NCI-H524 treated with DMSO at 0.1 percent for 48 hours (cell line): ENCODE measurements at regions not wholly inside any gene's neighbourhood (a gene's known extent, or its start where the extent isn't known, plus 50 kb on each side); places are given as distances from the start of the nearest gene placed in this dataset.

Experiments
- DNase-seq: peaks from one replicate; lab custom pipeline; 2025; lab: John Stamatoyannopoulos, UW

- no peak for DNase-seq
Observed at GRCh38 chr16:80040413-80040812, 439.9 kb upstream of the MAF start.

DNA sequence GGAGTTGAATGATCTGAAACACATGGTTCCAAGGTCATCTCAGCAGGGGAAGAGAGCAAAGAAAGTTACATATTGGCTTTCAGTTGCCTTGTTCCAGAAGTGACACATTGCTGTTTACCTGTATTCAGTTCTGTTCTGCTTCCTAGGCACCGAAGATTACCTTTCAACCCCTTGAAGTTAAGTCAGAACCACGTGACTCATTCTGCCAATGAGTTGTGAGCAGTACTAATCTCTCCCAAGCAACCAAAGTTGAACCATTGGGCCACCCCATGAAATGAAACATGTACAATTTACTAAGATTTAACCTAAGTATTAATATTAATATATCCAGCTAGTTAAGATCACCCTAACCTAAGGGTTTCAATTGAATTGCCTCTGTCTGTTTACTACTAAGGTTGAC, 439.2 kb upstream of the MAF start:
- no peak for DNase-seq

DNA sequence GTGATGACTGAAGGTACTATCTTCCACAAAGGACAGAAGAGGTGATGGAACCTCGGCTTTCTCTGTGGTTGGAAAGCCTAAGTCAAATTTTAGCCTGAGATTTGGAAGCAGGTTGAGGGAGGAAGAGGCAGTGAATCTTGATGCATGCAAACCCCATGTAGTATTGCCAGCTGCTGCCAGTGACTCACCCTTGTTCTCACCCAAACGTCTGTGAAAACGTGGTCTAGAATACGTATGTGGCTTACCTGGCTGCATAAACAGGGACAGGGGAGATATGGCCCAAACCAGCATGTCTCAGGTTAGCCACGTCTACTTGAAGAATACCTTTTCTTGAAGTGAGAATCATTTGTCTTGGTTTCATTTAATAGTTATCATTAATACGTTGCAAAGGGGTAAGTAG, 438.0 kb upstream of the MAF start:
- no peak for DNase-seq

DNA sequence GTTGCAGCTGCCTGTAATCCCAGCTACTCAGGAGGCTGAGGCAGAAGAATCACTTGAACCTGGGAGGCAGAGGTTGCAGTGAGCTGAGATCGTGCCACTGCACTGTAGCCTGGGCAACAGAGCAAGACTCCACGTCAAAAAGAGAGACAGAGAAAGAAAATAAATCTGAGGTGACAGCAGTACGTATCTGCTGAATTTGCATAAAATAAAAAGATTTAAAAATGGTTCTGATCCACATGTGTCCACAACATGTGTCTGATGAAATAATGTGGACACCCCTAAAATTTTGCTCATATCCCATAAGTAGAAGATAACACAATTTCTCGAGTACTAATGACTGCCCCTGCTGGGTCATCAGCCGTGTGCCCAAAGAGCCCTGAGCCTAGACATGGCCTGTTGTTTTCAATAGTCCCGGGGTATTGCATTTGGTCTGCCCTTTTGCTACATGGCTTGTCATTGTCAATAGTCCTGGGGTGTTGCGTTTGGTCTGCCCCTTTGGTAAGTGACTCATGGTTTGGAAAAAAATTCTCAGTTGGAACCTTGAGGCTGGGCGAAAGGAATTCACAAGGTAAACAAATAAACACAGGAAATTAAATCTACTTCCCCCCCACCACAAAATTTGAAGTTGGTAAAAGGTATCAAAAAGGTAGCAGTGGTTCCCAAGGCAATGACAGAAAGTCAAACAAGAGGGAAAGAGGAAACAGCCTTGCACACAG, 434.6 kb upstream of the MAF start:
- DNase-seq = no peak

- DNase-seq = no peak
Observed at GRCh38 chr16:80034469-80034826, 433.9 kb upstream of the MAF start.

GRCh38 chr16:80033783-80034468, 433.4 kb upstream of the MAF start:
- DNase-seq = no peak

GRCh38 chr16:80029761-80030481, 429.4 kb upstream of the MAF start:
- DNase-seq = no peak

GRCh38 chr16:80029381-80029630, 428.8 kb upstream of the MAF start:
- no peak for DNase-seq

- no peak for DNase-seq
Observed at GRCh38 chr16:80028581-80029380, 428.2 kb upstream of the MAF start.

GRCh38 chr16:80027007-80027965, 426.7 kb upstream of the MAF start:
- no peak for DNase-seq

DNA sequence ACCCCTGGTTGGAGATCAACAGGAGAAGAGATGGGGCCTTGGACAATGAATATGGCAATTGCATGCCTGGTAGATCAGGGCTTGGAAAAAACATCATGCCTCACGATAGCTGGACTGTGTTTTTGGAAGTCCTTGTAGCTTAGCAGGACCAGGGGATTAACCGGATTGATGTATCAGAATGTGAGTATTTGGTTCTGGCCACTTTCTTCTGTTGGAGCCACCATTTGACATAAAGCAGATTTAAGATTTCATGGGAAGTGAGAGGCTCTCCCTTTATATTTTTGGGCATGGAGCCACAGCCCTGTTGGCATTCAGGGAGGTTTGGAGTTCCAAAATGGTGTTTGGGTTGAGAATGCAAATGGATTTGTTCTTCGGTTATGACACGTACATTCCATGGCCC, 424.7 kb upstream of the MAF start:
- DNase-seq = no peak

DNA sequence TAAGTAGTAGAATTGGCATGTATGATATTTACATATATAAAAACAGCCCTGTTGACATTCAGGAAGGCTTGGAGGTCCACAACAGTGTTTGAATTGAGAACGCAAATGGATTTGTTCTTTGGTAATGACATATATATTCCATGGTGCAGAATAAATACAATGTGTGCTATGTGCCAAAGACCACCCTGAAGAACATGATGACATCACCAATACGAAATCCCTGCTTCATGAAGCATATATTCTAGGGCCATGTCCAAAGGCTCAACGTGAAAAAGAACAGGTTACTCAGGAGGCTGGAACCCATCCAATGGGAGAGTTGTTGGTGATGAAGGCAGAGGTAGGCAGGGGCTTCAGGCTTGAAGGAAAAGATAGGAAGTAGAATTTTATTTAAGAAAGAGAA, 423.9 kb upstream of the MAF start:
- DNase-seq = no peak

DNA sequence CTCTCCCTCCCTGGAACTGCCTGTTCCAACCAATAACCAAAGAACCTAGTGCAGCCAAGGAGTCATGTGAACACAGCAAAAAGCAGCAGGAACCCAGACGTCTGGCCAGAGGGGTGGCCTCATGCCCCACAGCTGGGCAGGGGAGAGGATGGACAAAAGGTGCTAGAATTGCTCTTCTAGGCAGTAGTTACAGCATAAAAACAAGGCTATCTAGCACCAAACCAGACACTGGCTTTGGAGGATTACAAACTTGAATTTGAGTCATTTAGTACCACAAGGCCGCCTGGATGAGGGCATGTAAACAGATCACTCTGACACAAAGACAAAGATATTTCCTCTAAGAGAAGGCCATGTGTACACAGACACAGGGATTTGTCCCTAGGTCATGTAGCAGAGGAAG, 423.3 kb upstream of the MAF start:
- no peak for DNase-seq

GRCh38 chr16:80019395-80019794, 418.9 kb upstream of the MAF start:
- DNase-seq = no peak

DNA sequence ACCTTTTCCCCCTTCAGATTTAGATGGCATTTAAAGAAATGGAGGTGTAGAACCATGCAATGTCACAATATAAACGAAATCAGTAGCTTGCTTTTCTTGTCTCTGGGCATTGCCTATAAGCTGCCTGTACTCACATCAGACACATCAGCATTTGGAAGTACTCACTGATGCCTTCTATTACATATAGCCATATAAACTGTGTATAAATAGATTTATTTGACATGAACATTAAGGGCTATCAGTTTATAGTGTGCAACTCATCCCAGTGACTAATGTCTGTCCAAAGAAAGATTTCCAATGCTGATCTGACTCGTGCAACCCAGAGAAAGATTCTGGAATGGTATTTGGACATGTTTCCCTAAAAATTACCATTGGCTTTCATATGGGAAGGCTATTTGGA, 417.9 kb upstream of the MAF start:
- DNase-seq = no peak

DNA sequence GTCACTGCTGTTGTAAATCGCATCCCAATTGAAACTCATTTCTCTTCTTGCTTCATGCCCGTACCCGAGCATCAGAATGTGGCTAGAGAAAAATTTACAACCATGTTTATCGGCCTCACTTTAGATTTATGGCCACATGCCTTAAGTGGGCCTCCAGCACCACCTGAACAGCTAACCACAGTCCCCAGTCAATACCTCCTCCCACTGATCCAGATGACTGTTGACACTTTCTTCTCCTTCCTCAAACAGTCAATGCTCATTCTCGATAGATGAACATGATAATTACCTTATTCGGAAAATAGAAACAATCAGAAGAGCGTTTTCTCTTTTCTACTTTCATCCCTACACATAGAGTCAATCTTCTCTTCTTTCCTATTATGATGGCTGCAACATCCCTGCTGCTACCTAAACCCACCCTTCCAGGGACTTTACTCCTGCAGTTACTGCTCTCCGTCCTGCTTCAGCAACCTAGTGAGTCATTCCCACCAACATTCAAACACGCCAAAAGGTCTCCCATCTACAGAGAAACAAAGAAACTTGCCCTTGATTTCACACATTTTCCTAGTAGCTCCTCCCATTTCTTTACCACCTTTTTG, 416.3 kb upstream of the MAF start:
- DNase-seq = no peak

GRCh38 chr16:80015566-80015965, 415.0 kb upstream of the MAF start:
- no peak for DNase-seq

GRCh38 chr16:80014241-80014939, 413.9 kb upstream of the MAF start:
- no peak for DNase-seq

DNA sequence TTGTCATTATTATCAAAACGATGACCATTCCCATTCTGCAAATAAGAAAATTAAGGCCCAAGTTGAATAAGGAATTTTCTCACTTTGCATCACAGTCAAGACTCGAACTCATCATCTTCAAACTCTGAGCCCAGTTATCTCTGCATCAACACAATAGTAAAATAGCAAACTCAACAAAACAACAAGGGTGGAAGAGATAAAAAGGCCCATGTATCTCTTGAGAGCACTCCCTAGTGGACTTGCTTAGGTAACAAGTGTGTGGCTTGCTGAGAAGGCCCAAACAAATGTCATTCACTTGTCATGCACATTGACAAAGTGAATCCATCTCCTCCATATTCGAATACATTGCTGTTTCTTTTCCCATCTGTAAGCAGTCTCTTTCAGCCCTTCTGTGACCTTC, 412.0 kb upstream of the MAF start:
- DNase-seq = no peak

GRCh38 chr16:80009971-80010659, 409.6 kb upstream of the MAF start:
- no peak for DNase-seq
